HepG2 (cell line): ENCODE measurements at regions not wholly inside any gene's neighbourhood (a gene's known extent, or its start where the extent isn't known, plus 50 kb on each side); places are given as distances from the start of the nearest gene placed in this dataset.

Source experiments
- ASH2L ChIP-seq: fragments of 300-600, 200-600 bp; sonication (generic); IDR thresholded peaks from 2 replicates; pipeline ENCODE4 v1.7.0; 2017; ENCODE audit warnings: low read depth, mild to moderate bottlenecking, moderate library complexity, mixed read lengths, low read length; ENCODE audit not compliant: insufficient read length
- BRCA1 ChIP-seq: sonication (generic); formaldehyde crosslinking; IDR thresholded peaks from 2 replicates; pipeline ENCODE4 v1.4.0; 2020; ENCODE audit warnings: missing genetic modification reagents
- CTCF ChIP-seq: sonication (generic); formaldehyde crosslinking; IDR thresholded peaks from 2 replicates; pipeline ENCODE4 v1.5.0; 2020; ENCODE audit warnings: mild to moderate bottlenecking, missing genetic modification reagents, moderate library complexity
- ELF4 ChIP-seq: sonication (generic); formaldehyde crosslinking; IDR thresholded peaks from 2 replicates; pipeline ENCODE4 v1.5.0; 2020; ENCODE audit warnings: missing genetic modification reagents, mild to moderate bottlenecking, moderate library complexity, borderline replicate concordance
- ESRRA ChIP-seq: sonication (generic); formaldehyde crosslinking; IDR thresholded peaks from 2 replicates; pipeline ENCODE4 v1.5.1; 2020; ENCODE audit warnings: mild to moderate bottlenecking, low read depth, missing genetic modification reagents
- MAX ChIP-seq: IDR thresholded peaks from 2 replicates; pipeline ENCODE4 v1.6.1; 2012; ENCODE audit warnings: inconsistent platforms
- PLRG1 ChIP-seq: fragments of 450-650 bp; conservative IDR thresholded peaks from 2 replicates; pipeline ENCODE4 v1.6.1; 2016
- SCMH1 ChIP-seq: sonication (generic); formaldehyde crosslinking; IDR thresholded peaks from 2 replicates; pipeline ENCODE4 v1.9.0; 2021; ENCODE audit warnings: missing genetic modification reagents, mild to moderate bottlenecking, borderline replicate concordance
- TCF12 ChIP-seq, 2 experiments: fragments of 450-650 bp in 1 of 2; sonication (generic) in 1 of 2; formaldehyde crosslinking in 1 of 2; IDR thresholded peaks; 2 replicates each; pipeline versions ENCODE4 v1.6.1 to v1.8.0; 2017 to 2022; ENCODE audit warnings: antibody characterized with exemption in 1 of 2, mild to moderate bottlenecking in 1 of 2, missing genetic modification reagents in 1 of 2, moderate library complexity in 1 of 2
- ZNF18 ChIP-seq: sonication (generic); formaldehyde crosslinking; IDR thresholded peaks from 2 replicates; pipeline ENCODE4 v1.8.0; 2022; ENCODE audit warnings: mild to moderate bottlenecking, missing genetic modification reagents; ENCODE audit not compliant: insufficient replicate concordance
- ZNF629 ChIP-seq: sonication (generic); formaldehyde crosslinking; conservative IDR thresholded peaks from 2 replicates; pipeline ENCODE4 v1.5.0; 2020; ENCODE audit warnings: missing genetic modification reagents

GRCh38 chr2:106749823-106750222, 136.1 kb downstream of the ST6GAL2 start:
- no peak for TF ChIP-seq SCMH1
- TF ChIP-seq TCF12 (IDR thresholded peaks at IDR 0.05) = no peak
- no peak for TF ChIP-seq TCF12 (CRISPR knock-in tag; IDR thresholded peaks at IDR 0.05)
- no peak for TF ChIP-seq CTCF (CRISPR knock-in tag)
- no peak for TF ChIP-seq ZNF18 (CRISPR knock-in tag)
- TF ChIP-seq ELF4 (CRISPR knock-in tag) = no peak
- TF ChIP-seq ASH2L = no peak
- TF ChIP-seq MAX = no peak
- no peak for TF ChIP-seq BRCA1 (CRISPR knock-in tag)
- TF ChIP-seq ZNF629 (CRISPR knock-in tag) = no peak
- TF ChIP-seq ESRRA (CRISPR knock-in tag) = no peak
- TF ChIP-seq PLRG1 = no peak
